CD4-positive, alpha-beta memory T cell (primary cell): ENCODE measurements at regions not wholly inside any gene's neighbourhood (a gene's known extent, or its start where the extent isn't known, plus 50 kb on each side); places are given as distances from the start of the nearest gene placed in this dataset.

Experiments used
- CTCF ChIA-PET: fragments of 350-600 bp; sonication (Branson Sonifier 250); formaldehyde crosslinking; loops from one replicate; lab custom pipeline; 2021; ENCODE audit warnings: inconsistent platforms; ENCODE audit not compliant: partially characterized antibody; lab: Charles Lee
- POLR2A ChIA-PET: fragments of 350-600 bp; sonication (Branson Sonifier 250); formaldehyde crosslinking; loops from one replicate; lab custom pipeline; 2021; ENCODE audit not compliant: partially characterized antibody; lab: Charles Lee
- DNase-seq, 5 donors: peaks; one replicate each; pipeline versions ENCODE4 v3.0.0 to v3.0.0-alpha.2; 2020 to 2022; ENCODE audit warnings: mixed read lengths in 1 of 5
- H3K27ac ChIP-seq: one replicate; pipeline ENCODE4 v1.7.0; 2013; ENCODE audit warnings: low read depth, low read length
- H3K27me3 ChIP-seq: 2 replicates; pipeline ENCODE4 v1.7.0; 2013; ENCODE audit warnings: mild to moderate bottlenecking, low read length, moderate library complexity; ENCODE audit not compliant: insufficient read depth
- H3K36me3 ChIP-seq: 2 replicates; pipeline ENCODE4 v1.7.0; 2013; ENCODE audit warnings: mild to moderate bottlenecking, low read length, moderate library complexity; ENCODE audit not compliant: insufficient read depth
- H3K4me1 ChIP-seq: 2 replicates; pipeline ENCODE4 v1.7.0; 2013; ENCODE audit warnings: mild to moderate bottlenecking, low read length, moderate library complexity; ENCODE audit not compliant: insufficient read depth
- H3K4me3 ChIP-seq, 2 donors: one replicate each; pipeline ENCODE4 v1.7.0; 2013; ENCODE audit warnings: low read length in 2 of 2, mild to moderate bottlenecking in 1 of 2
- H3K9me3 ChIP-seq, 2 donors: one replicate each; pipeline ENCODE4 v1.7.0; 2013; ENCODE audit warnings: low read length in 2 of 2, control low read depth in 1 of 2; ENCODE audit not compliant: control insufficient read depth in 1 of 2
- H3K27ac Mint-ChIP-seq, 7 donors: one replicate each; pipeline ENCODE4 v1.8.0; 2020 to 2021; ENCODE audit warnings: mixed read lengths in 7 of 7, mild to moderate bottlenecking in 6 of 7, inconsistent platforms in 3 of 7, moderate library complexity in 3 of 7
- H3K27me3 Mint-ChIP-seq, 2 donors: one replicate each; pipeline ENCODE4 v1.8.0; 2020 to 2021; ENCODE audit warnings: mixed read lengths in 2 of 2
- H3K36me3 Mint-ChIP-seq, 2 donors: one replicate each; pipeline ENCODE4 v1.8.0; 2020 to 2021; ENCODE audit warnings: mixed read lengths in 2 of 2, inconsistent platforms in 1 of 2, mild to moderate bottlenecking in 1 of 2
- H3K4me1 Mint-ChIP-seq, 4 donors: one replicate each; pipeline ENCODE4 v1.8.0; 2020 to 2021; ENCODE audit warnings: mixed read lengths in 4 of 4, mild to moderate bottlenecking in 1 of 4
- H3K4me3 Mint-ChIP-seq, 8 donors: one replicate each; pipeline ENCODE4 v1.8.0; 2020 to 2021; ENCODE audit warnings: mixed read lengths in 8 of 8, mild to moderate bottlenecking in 7 of 8, moderate library complexity in 6 of 8, inconsistent platforms in 3 of 8
- H3K9me3 Mint-ChIP-seq, 8 donors: one replicate each; pipeline ENCODE4 v1.8.0; 2020 to 2021; ENCODE audit warnings: mixed read lengths in 8 of 8, mild to moderate bottlenecking in 5 of 8, inconsistent platforms in 3 of 8, moderate library complexity in 1 of 8
- intact Hi-C: fragments of 100-400 bp; cut with micrococcal nuclease; formaldehyde crosslinking; loops from one replicate; pipeline ENCODE4 v1.15.1; 2023

DNA sequence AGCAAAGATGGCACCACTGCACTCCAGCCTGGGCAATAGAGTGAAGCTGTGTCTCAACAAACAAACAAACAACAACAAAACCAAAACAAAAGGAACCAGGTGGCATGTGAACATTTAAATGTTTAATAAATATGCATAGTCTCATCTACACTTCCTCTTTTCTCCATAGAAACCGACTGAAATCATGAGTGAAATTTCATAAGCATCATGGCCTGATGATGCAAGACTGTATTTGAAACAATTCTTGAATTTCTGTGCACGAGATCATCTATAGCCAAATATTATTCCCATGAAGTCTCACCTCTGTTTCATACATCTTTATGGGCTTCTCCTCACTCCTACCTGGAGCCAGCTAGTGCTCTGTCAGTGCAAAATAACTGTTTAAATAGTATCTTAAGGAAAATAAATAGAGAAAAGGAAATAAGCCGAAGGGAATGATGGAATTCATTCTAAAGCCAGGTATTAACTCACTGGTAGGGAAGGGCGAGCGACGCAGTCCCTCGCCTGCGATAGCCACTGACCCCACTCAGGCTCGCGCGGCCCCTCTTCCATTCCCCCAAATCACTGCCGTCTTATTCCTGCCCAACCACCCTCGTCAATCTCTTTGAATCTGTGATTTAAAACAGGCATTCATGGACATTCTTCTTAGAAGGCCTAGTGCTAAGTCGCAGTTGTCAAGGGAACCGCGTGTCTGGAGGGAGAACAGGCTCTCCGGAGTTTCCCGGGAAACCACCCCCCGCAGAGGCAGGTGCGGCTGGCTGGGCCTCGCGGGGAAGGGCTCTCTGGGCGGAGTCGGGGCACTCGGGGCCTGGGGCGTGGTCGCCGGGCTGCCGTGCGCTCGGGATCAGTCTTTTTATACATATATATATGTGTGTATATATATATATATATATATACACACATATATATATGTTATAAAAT lies 52.4 kb upstream of the TRIM2 start:
- no peaks in the 10 kb centered on the region for H3K27me3 ChIP-seq
- H3K4me1 ChIP-seq: peaks cover 30% of the 10 kb centered on the region
- no peak overlapping the region for H3K4me3 ChIP-seq
- no peaks in the 10 kb centered on the region for H3K36me3 ChIP-seq
- Mint-ChIP-seq H3K36me3 (no peaks in the 10 kb centered on the region), H3K27ac (peak overlapping the region; percentile 3 to 93 (median 58)), H3K9me3 (no peaks in the 10 kb centered on the region), H3K4me3 (peak overlapping the region; percentile 41 to 96 (median 90)), H3K27me3 (no peaks in the 10 kb centered on the region), H3K4me1 (peaks cover 14 to 45% (median 28%) of the 10 kb centered on the region in 4 donors)
- intact Hi-C loops: loop anchor here (2.0 to 5.0 kb wide), 3 partner anchors 37 to 276 kb away; partner anchors contain the start of gene TRIM2
- CTCF ChIA-PET: interaction anchor here (1.0 to 4.5 kb wide), 5 partner anchors 10 to 167 kb away, joined by 3 to 26 read pairs (median 4); no protein-coding TSS in a partner anchor
- POLR2A ChIA-PET: interaction anchor here (0.5 to 1.3 kb wide), 4 partner anchors 9 to 464 kb away, joined by 3 read pairs; no protein-coding TSS in a partner anchor
- peak in 4 of 5 donors; percentile 17 to 74 (median 20) for DNase-seq
- H3K27ac ChIP-seq: no peak overlapping the region
- no peaks in the 10 kb centered on the region for H3K9me3 ChIP-seq

DNA sequence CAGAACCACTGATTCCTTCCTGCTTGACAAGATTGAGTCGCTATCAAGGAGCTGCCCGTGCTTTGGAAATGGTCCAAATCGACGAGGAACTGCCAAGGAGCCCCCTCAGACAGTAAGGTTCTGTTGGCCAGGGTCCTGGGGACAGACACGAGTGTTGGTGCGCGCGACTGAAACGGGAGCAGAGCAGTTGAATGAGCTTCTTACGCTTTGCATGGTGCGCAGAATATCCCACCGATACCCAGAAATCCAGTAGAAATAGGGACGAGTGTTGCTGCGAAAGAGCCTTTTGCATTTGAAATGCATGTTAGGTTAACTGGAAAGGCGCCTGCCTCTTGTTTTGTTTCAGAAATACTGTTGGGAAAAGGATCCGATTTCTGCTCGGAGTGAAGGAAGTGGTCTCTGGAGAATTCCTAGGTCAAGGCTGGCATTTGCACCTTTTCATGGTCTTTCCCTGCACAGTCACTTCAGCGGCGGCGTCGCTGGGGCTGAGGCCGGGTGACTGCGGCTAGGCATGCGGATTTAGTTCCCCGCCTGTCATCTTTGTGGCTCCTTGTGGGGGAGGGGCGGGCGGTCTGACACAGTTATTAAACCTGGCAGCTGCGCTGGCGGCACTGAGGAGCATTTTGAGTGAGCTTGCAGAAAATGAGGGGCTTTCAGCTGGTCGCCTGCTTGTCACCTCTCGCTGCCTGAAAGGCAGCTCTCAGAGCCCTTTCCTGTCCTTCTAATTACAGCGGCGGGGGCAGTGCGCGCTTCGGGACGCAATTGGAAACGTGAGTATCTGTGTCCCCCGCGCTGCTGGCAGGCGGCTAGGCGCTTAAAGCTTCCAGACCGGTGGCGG lies 51.5 kb upstream of the TRIM2 start:
- Mint-ChIP-seq H3K4me1 (peaks cover 14 to 47% (median 28%) of the 10 kb centered on the region in 4 donors), H3K27ac (peak overlapping the region; percentile 73 to 95 (median 92)), H3K36me3 (no peaks in the 10 kb centered on the region), H3K4me3 (peak overlapping the region; percentile 89 to 96 (median 91)), H3K27me3 (no peaks in the 10 kb centered on the region), H3K9me3 (no peaks in the 10 kb centered on the region)
- ChIA-PET CTCF (interaction anchor here (1.0 to 4.5 kb wide), 3 partner anchors 11 to 166 kb away, joined by 4 to 26 read pairs (median 5); no protein-coding TSS in a partner anchor), POLR2A (interaction anchor here (0.5 to 1.7 kb wide), 9 partner anchors 10 to 752 kb away, joined by 3 to 9 read pairs (median 3); no protein-coding TSS in a partner anchor)
- Histone ChIP-seq H3K27me3 (no peaks in the 10 kb centered on the region), H3K4me1 (peaks cover 30% of the 10 kb centered on the region), H3K4me3 (peak overlapping the region; percentile 7 to 75), H3K36me3 (no peaks in the 10 kb centered on the region), H3K9me3 (no peaks in the 10 kb centered on the region), H3K27ac (peak overlapping the region; percentile 67)
- intact Hi-C loops: loop anchor here (1.0 to 5.0 kb wide), 5 partner anchors 9 to 275 kb away; partner anchors contain the start of gene TRIM2
- DNase-seq: peak; percentile 49 to 83 (median 55)

DNA sequence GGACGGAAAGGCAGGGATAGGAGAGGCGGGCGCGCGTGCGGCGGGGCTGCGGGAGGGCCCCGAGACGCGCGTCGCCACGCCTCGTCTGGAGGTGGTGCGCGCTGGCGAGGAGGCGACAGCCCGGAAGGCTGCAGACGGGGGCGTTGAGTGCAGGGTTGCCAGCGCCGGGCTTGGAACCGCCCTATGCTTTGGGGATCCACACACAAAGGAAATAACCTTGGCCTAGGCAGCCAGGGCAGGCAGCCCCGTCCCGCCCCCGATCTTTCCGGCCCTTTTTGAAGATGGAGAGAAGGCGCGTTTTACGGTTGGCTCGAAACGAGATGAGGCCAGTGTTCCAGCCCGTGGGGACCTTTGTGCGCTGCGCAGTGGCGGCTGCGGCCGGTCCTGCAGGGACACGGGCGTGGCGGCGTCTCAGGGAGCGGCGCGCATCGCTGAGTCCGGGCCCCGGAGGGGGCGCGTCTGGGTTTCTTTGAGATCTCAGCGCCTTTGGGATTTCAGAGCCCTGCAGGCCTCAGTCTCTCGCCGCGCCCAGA lies 50.8 kb upstream of the TRIM2 start:
- Mint-ChIP-seq H3K27me3 (no peaks in the 10 kb centered on the region), H3K4me3 (peak overlapping the region; percentile 89 to 96 (median 91)), H3K4me1 (peaks cover 14 to 47% (median 29%) of the 10 kb centered on the region in 4 donors), H3K36me3 (no peaks in the 10 kb centered on the region), H3K9me3 (no peaks in the 10 kb centered on the region), H3K27ac (peak overlapping the region; percentile 85 to 95 (median 93))
- ChIA-PET POLR2A (interaction anchor here (0.7 to 1.7 kb wide), 6 partner anchors 11 to 96 kb away, joined by 3 to 9 read pairs (median 3); no protein-coding TSS in a partner anchor), CTCF (interaction anchor here (1.0 to 4.5 kb wide), 2 partner anchors 11 to 69 kb away, joined by 4 to 26 read pairs; no protein-coding TSS in a partner anchor)
- Histone ChIP-seq H3K4me1 (peaks cover 30% of the 10 kb centered on the region), H3K27ac (peak overlapping the region; percentile 67), H3K4me3 (peak overlapping the region; percentile 7 to 75), H3K9me3 (no peaks in the 10 kb centered on the region), H3K27me3 (no peaks in the 10 kb centered on the region), H3K36me3 (no peaks in the 10 kb centered on the region)
- intact Hi-C loops: loop anchor here (1.0 to 5.0 kb wide), 5 partner anchors 10 to 274 kb away; partner anchors contain the start of gene TRIM2
- peak; percentile 76 to 90 (median 81) for DNase-seq

DNA sequence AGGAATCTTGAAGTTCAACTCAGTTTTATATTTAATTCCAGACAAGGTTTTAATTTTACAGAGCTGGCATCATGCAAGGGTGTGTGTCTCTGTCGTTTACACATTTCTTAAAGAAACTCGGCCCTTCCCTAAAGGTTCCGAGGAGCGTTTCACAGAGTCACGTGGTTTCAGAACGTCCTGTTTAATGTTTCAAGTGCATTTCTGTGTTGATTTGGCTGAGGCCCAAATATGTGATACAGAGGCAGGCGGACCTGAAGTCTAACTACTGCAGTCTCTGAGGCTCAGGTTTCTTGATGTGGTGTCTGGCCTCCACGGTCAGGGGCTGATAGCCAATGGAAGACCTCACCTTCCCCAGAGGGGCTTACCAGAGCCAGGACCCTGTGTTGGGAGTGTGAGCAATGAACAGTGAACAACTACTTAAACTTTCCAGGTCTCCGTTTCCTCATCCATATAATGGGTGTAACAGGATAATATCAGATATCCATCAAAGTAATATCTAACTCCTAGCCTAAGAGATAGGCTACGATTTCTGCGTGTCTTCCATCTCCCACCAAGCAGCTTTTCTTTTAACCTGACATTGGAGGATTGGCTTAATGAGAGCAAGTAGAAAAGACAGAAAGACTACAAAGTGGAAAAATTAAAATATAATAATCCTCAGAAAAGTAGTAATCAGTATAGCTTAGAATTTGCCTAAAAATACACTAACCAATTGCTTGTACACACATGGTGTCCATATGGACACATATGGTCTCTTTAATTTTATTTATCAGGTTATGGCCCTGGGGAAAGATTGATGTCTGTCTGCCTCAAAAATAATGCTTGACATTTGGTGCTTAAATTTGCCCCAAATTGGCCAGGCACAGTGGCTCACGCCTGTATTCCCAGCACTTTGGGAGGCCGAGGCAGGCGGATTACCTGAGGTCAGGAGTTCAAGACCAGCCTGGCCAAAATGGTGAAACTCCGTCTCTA lies 50.0 kb upstream of the TRIM2 start:
- DNase-seq: peak; percentile 23 to 63 (median 30)
- Mint-ChIP-seq H3K27ac (peak overlapping the region; percentile 85 to 94 (median 91)), H3K4me1 (peaks cover 18 to 53% (median 32%) of the 10 kb centered on the region in 4 donors), H3K36me3 (no peaks in the 10 kb centered on the region), H3K9me3 (no peaks in the 10 kb centered on the region), H3K27me3 (no peaks in the 10 kb centered on the region), H3K4me3 (peak overlapping the region; percentile 89 to 96 (median 91))
- Histone ChIP-seq H3K27me3 (no peaks in the 10 kb centered on the region), H3K4me3 (peak overlapping the region; percentile 7 to 75), H3K9me3 (no peaks in the 10 kb centered on the region), H3K4me1 (peaks cover 30% of the 10 kb centered on the region), H3K27ac (peak overlapping the region; percentile 67), H3K36me3 (no peaks in the 10 kb centered on the region)
- intact Hi-C loops: loop anchor here (5.0 kb wide), 1 partner anchor 273 kb away; no protein-coding TSS in a partner anchor
- ChIA-PET CTCF (interaction anchor here (4.5 kb wide), 1 partner anchor 12 kb away, joined by 26 read pairs; no protein-coding TSS in a partner anchor), POLR2A (interaction anchor here (1.1 to 1.7 kb wide), 3 partner anchors 10 to 68 kb away, joined by 3 to 9 read pairs (median 3); no protein-coding TSS in a partner anchor)
